Endothelial cell of umbilical vein (primary cell): ENCODE measurements at regions not wholly inside any gene's neighbourhood (a gene's known extent, or its start where the extent isn't known, plus 50 kb on each side); places are given as distances from the start of the nearest gene placed in this dataset.

ENCODE experiments used
- BruUV-seq: library from RNA; stranded (reverse); fragments of 400-500 nt; replicated peaks from 2 replicates; lab custom pipeline; 2021; lab: Mats Ljungman, UMichigan
- CTCF ChIA-PET: fragments of 300-600, 350-600 bp; sonication (Branson Sonifier 250); formaldehyde crosslinking; loops from one replicate; lab custom pipeline; 2021; ENCODE audit warnings: antibody characterized with exemption, inconsistent platforms; lab: Charles Lee
- POLR2A ChIA-PET: fragments of 300-600, 350-600 bp; sonication (Branson Sonifier 250); formaldehyde crosslinking; loops from one replicate; lab custom pipeline; 2021; ENCODE audit warnings: antibody characterized with exemption, inconsistent platforms; lab: Charles Lee
- DNase-seq: peaks from one replicate; pipeline ENCODE4 v3.0.0-alpha.2; 2011; ENCODE audit warnings: low read depth, low spot score
- FAIRE-seq: peaks from 2 replicates; lab custom pipeline; 2011; peaks lifted over from hg19 to GRCh38; lab: Jason Lieb, UNC
- H2AFZ ChIP-seq: 2 replicates; pipeline ENCODE4 v1.6.0; 2012; ENCODE audit warnings: low read depth, low read length, control low read depth, inconsistent platforms
- H3K27ac ChIP-seq: 2 replicates; pipeline ENCODE4 v1.5.1; 2011; ENCODE audit warnings: low read depth, mild to moderate bottlenecking, control low read depth, low read length, moderate library complexity; ENCODE audit not compliant: insufficient read depth
- H3K27me3 ChIP-seq, 2 experiments: 2 replicates each; pipeline versions ENCODE4 v1.6.0 to v1.6.1; 2011; ENCODE audit warnings: low read length in 2 of 2, mixed read lengths in 1 of 2; ENCODE audit not compliant: control insufficient read depth in 2 of 2, insufficient read depth in 2 of 2
- H3K36me3 ChIP-seq, 2 experiments: 2 replicates in 1 of 2; 3 replicates in 1 of 2; pipeline ENCODE4 v1.5.1; 2011; ENCODE audit warnings: low read length in 2 of 2, mild to moderate bottlenecking in 1 of 2, moderate library complexity in 1 of 2; ENCODE audit not compliant: control insufficient read depth in 2 of 2, insufficient read depth in 2 of 2; ENCODE audit errors: extremely low read depth in 1 of 2
- H3K4me1 ChIP-seq: 3 replicates; pipeline ENCODE4 v1.5.1; 2011; ENCODE audit warnings: mild to moderate bottlenecking, low read length; ENCODE audit not compliant: control insufficient read depth, insufficient read depth; ENCODE audit errors: extremely low read depth
- H3K4me2 ChIP-seq: 2 replicates; pipeline ENCODE4 v1.6.1; 2011; ENCODE audit warnings: low read length, control low read depth, mixed read lengths; ENCODE audit not compliant: insufficient read depth
- H3K4me3 ChIP-seq, 3 experiments: fragments of 200-600 bp in 1 of 3; sonication (generic), shearing (Covaris generic) in 1 of 3; replicated peaks in 1 of 3; 2 replicates each; pipeline ENCODE4 v1.5.1; 2011 to 2016; ENCODE audit warnings: control low read depth in 3 of 3, low read length in 3 of 3, mild to moderate bottlenecking in 2 of 3, inconsistent platforms in 1 of 3, low read depth in 1 of 3, moderate library complexity in 1 of 3; ENCODE audit not compliant: insufficient read depth in 1 of 3
- H3K79me2 ChIP-seq: 2 replicates; pipeline ENCODE4 v1.6.0; 2012; ENCODE audit warnings: low read length, inconsistent platforms; ENCODE audit not compliant: control insufficient read depth, insufficient read depth
- H3K9ac ChIP-seq: replicated peaks from 2 replicates; pipeline ENCODE3; 2011; ENCODE audit warnings: low read length, control low read depth; ENCODE audit not compliant: insufficient read depth; ENCODE audit errors: extremely low read depth
- H3K9me1 ChIP-seq: replicated peaks from 3 replicates; pipeline ENCODE4 v1.6.0; 2011; ENCODE audit warnings: mild to moderate bottlenecking, low read length; ENCODE audit not compliant: control insufficient read depth, insufficient read depth; ENCODE audit errors: extremely low read depth
- H3K9me3 ChIP-seq: replicated peaks from 2 replicates; pipeline ENCODE4 v1.5.1; 2012; ENCODE audit warnings: low read length, inconsistent platforms; ENCODE audit not compliant: control insufficient read depth, insufficient read depth
- H4K20me1 ChIP-seq: replicated peaks from 2 replicates; pipeline ENCODE3; 2011; ENCODE audit warnings: mild to moderate bottlenecking, low read length; ENCODE audit not compliant: control insufficient read depth, insufficient read depth; ENCODE audit errors: extremely low read depth
- CTCF ChIP-seq, 2 donors: IDR thresholded peaks; 1 replicate in 1 of 2; 2 replicates in 1 of 2; pipeline ENCODE4 v1.5.1; 2011; ENCODE audit warnings: low read length in 2 of 2, mild to moderate bottlenecking in 2 of 2, moderate library complexity in 2 of 2, control low read depth in 1 of 2, inconsistent platforms in 1 of 2, low read depth in 1 of 2; ENCODE audit not compliant: insufficient read depth in 1 of 2; ENCODE audit errors: extremely low read depth in 1 of 2
- EZH2 ChIP-seq: IDR thresholded peaks from 2 replicates; pipeline ENCODE4 v1.6.1; 2012; ENCODE audit warnings: borderline replicate concordance, low read depth, mild to moderate bottlenecking, moderate library complexity, low read length, inconsistent platforms; ENCODE audit not compliant: severe bottlenecking
- FOS ChIP-seq: IDR thresholded peaks from 2 replicates; pipeline ENCODE4 v1.6.1; 2011; ENCODE audit warnings: mild to moderate bottlenecking, low read length, moderate library complexity, borderline replicate concordance; ENCODE audit not compliant: insufficient read depth
- GATA2 ChIP-seq: IDR thresholded peaks from 2 replicates; pipeline ENCODE4 v1.7.0; 2011; ENCODE audit warnings: low read depth, mild to moderate bottlenecking, moderate library complexity, mixed read lengths, low read length; ENCODE audit not compliant: insufficient read length, insufficient read depth
- JUN ChIP-seq: IDR thresholded peaks from 2 replicates; pipeline ENCODE4 v1.6.1; 2011; ENCODE audit warnings: borderline replicate concordance, low read depth; ENCODE audit not compliant: insufficient read length, insufficient read depth
- MAX ChIP-seq: IDR thresholded peaks from 2 replicates; pipeline ENCODE4 v1.6.1; 2011; ENCODE audit not compliant: insufficient read depth, insufficient read length
- MYC ChIP-seq: IDR thresholded peaks from one replicate; pipeline ENCODE4 v1.6.1; 2011; ENCODE audit warnings: mild to moderate bottlenecking, low read depth, low read length
- POLR2A ChIP-seq: IDR thresholded peaks from 2 replicates; pipeline ENCODE4 v1.6.1; 2012; ENCODE audit warnings: low read depth, mild to moderate bottlenecking, control low read depth, low read length
- POLR2AphosphoS5 ChIP-seq: IDR thresholded peaks from 2 replicates; pipeline ENCODE4 v1.6.1; 2012; ENCODE audit warnings: low read depth, mild to moderate bottlenecking, control low read depth, low read length, moderate library complexity; ENCODE audit not compliant: insufficient read depth
- dilution Hi-C: fragments of 300-500 bp; cut with MboI; formaldehyde crosslinking; loops from one replicate; pipeline ENCODE4 v1.15.0; 2019; ENCODE audit warnings: low sequenced_read_pairs; ENCODE audit not compliant: extremely low pct_ligation_motif_present
- intact Hi-C: fragments of 100-400 bp; cut with micrococcal nuclease; formaldehyde crosslinking; loops from one replicate; pipeline ENCODE4 v1.10.0; 2022

GRCh38 chr10:121098751-121099150, 247.6 kb downstream of the WDR11 start:
- dilution Hi-C loops, result no loop called here
- ChIA-PET POLR2A (no interaction called here), CTCF (no interaction called here)
- H3K36me3 ChIP-seq, result no peaks in the 10 kb centered on the region
- H2AFZ ChIP-seq, result no peak overlapping the region
- DNase-seq, result no peak
- no TSS peak for BruUV-seq
- H4K20me1 ChIP-seq, result no peaks in the 10 kb centered on the region
- H3K9ac ChIP-seq, result no peak overlapping the region
- intact Hi-C loops, result no loop called here
- FAIRE-seq, result no peak
- H3K9me3 ChIP-seq, result no peaks in the 10 kb centered on the region
- no peaks in the 10 kb centered on the region for H3K27me3 ChIP-seq
- H3K4me2 ChIP-seq, result no peak overlapping the region
- H3K4me1 ChIP-seq, result no peaks in the 10 kb centered on the region
- no peak overlapping the region for H3K4me3 ChIP-seq
- H3K79me2 ChIP-seq, result no peaks in the 10 kb centered on the region
- H3K9me1 ChIP-seq, result no peaks in the 10 kb centered on the region
- TF ChIP-seq POLR2AphosphoS5, result no peak
- TF ChIP-seq FOS, result no peak
- TF ChIP-seq JUN, result no peak
- TF ChIP-seq GATA2, result no peak
- TF ChIP-seq CTCF (IDR thresholded peaks at IDR 0.05; ENCODE audit: extremely low read depth in 1 of 2, insufficient read depth in 1 of 2, low read depth in 1 of 2, low read length in 2 of 2), result no peak
- no peak for TF ChIP-seq POLR2A
- TF ChIP-seq EZH2, result no peak
- no peak for TF ChIP-seq MAX
- TF ChIP-seq MYC, result no peak
- no peak overlapping the region for H3K27ac ChIP-seq
